T-helper 2 cell (primary cell): ENCODE measurements at regions not wholly inside any gene's neighbourhood (a gene's known extent, or its start where the extent isn't known, plus 50 kb on each side); places are given as distances from the start of the nearest gene placed in this dataset.
A peak's percentile ranks its signal among the peaks of the same experiment; 100 is the strongest.

ENCODE experiments used
- DNase-seq, 5 experiments: peaks; one replicate each; pipeline versions ENCODE4 v3.0.0 to v3.0.0-alpha.2; 2012 to 2022

GRCh38 chr20:11261533-11262000 is 587.8 kb upstream of the JAG1 start:
- no peak for DNase-seq

GRCh38 chr20:11266571-11266970 is 592.8 kb upstream of the JAG1 start:
- DNase-seq = no peak

- no peak for DNase-seq
Measured at GRCh38 chr20:11267131-11267761, 593.4 kb upstream of the JAG1 start.

GRCh38 chr20:11267762-11268335 is 594.0 kb upstream of the JAG1 start:
- DNase-seq = no peak

- no peak for DNase-seq
Measured at GRCh38 chr20:11270566-11270965, 596.8 kb upstream of the JAG1 start.

DNA sequence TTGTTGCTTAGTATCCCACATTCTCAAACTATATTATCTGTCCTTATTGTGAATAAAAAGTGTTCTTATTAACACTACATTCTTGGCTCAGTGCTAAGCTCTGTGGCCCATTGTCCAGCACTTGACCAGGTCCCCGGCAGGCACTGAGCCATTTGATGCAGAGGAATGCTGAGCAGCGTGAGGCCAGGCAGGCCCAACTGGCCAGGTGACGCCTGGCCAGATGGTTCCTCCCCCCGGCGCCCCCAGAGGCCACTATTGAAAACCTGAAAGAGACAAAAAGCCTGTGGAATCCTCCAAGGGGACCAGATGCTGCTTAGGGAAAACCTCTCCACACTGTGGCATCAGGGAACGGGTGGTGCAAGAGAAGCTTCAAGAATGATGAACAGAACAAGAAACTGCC is 597.5 kb upstream of the JAG1 start:
- DNase-seq = no peak

GRCh38 chr20:11271920-11272594 is 598.3 kb upstream of the JAG1 start:
- no peak for DNase-seq

DNA sequence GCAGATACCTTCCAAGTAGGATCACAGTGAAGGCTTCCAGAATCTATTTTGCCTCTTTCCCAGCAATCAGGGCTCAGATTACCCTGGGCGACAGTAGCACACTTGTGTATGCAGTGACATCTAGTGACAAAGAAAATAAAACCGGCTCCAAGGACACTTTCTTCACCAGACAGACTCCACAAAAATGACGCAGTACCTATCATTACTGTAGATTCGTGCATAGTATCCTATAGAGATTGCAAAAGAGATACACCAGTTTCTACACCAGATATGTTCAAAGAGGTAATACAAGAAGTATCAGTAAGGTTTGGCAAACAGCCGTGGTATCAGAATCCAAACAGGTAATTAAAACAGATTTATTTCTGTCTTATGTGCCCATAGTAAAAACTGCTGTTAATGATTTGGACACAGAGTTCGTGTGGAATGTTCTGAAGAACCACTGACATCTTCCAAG is 600.4 kb upstream of the JAG1 start:
- peak in 1 of 5 experiments; percentile 4 for DNase-seq

DNA sequence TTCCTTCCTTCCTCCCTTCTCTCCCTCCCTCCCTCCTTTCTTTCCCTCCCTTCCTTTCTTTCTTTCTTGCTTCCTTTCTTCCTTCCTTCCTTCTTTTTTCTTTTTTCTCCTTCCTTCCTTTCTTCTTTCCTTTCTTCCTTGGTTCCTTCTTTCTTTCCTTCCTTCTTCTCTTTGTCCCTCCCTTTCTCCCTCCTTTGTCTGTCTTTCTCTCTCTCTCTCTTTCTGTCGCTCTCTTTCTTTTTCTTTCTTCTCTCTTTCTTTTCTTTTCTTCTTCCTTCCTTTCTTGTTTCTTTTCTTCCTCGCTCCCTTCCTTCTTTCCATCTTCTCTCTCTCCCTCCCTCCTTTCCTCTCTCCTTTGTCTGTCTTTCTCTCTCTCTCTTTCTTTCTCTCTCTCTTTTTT is 601.9 kb upstream of the JAG1 start:
- no peak for DNase-seq

DNA sequence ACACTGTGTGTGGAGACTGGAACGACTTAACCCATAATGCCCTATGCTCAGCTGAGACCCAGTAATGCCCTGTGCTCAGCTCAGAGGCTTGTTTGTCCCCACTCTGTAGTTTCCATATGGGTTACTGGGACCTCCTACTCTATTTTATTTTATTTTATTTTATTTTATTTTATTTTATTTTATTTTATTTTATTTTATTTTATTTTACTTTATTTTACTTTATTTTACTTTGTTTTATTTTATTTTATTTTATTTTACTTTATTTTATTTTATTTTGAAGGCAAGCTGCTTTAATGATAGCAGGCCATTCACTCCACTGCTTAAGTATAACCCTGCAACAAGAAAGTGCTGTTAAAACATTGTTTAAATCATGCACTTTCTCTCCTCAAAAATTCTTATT is 603.4 kb upstream of the JAG1 start:
- DNase-seq = no peak

DNA sequence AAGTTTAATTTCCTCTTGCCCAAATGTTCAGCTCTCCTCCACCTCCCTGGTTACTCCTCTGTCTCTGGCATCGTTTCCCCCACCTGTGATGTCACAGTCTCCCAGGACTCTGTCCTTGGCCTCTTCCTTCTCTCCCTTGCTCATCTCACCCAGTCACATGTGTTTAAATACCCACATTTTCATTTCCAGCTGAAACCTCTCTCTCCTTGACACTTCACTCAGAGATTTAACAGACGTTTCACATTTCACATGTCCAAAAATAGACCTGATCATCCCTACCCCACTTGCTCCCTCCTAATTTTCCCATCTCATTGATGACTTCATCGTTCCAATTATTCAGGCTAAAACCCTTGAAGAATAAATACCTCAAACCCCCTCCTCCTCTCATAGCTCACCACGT is 604.1 kb upstream of the JAG1 start:
- no peak for DNase-seq

GRCh38 chr20:11278461-11278860 is 604.7 kb upstream of the JAG1 start:
- no peak for DNase-seq

GRCh38 chr20:11281240-11281639 is 607.4 kb upstream of the JAG1 start:
- DNase-seq = no peak

GRCh38 chr20:11281768-11282167 is 608.0 kb upstream of the JAG1 start:
- no peak for DNase-seq

DNA sequence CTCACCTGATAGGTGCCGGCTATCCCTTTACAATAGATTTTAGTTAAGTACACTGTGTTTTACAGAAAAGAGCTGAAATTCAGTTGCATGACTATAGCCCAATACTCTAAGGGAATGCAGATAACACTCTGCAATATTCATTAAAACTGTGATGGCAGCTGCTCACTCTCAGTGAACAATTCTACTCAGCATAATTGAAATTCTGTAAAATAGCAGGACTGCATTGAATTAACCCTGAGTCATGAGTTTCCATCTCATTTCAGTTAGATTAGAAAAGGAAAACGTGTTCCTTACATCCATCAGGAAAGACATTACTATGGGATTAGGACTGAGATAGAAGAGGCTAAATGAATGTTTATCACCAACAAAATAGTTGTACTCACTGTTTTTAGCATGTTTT is 613.3 kb upstream of the JAG1 start:
- no peak for DNase-seq

DNA sequence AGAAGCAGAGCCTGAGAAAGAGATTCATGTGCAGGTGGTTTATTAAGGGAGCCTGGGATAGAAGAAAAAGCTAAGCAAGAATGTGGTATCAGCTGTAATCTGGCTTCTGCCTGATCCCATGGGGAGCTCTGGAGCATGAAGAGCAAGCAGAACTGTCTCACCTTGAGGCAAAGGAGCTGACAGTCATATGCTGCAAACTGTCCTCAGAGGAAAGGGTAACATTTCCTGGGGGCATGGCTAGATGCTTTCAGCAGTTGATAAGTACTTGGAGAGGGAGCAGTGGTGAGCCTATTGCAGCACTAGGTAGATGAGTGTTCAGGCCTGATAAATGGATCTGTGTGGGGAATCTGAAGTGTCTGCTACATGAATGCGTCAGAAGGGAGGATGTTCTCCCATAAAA is 621.5 kb upstream of the BTBD3 start:
- no peak for DNase-seq

DNA sequence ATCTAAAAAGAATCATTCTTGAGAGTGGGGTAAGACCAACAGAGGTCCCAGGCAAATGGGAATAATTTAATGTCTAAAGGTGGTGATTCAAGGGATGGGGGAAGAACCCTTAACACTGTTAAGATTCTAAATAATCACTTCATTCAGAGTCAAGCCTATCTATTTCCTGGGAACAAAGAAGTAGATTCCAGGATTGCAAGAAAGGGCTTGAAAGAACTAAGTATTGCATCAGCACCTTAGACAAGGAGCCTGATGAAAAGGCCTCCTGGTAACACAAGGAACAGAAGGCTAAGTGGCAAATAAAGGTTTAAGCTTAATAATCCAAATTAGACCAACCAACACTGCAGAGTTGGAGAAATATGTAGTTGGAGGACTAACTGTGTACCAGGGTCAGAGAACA is 620.7 kb upstream of the BTBD3 start:
- DNase-seq = no peak

DNA sequence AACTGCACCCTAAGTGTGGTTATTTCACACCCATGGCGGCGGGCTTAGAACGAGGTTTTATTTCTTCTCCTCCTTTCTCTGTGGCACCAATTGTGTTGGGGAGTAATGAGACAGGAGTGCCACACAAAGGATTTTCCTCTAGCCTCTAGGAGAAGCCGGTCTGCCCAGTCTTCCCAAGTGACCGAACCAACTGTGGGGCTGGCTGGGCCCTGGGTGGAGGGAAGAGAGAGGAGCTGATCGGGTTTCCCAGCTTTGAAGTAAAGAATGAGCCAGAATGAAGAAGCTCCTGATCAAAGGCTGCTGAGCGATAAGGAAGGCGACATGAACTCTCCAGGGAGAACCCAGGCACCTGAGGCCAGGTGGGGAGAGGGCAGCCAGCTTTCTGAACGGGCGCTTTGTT is 616.0 kb upstream of the BTBD3 start:
- DNase-seq = no peak

DNA sequence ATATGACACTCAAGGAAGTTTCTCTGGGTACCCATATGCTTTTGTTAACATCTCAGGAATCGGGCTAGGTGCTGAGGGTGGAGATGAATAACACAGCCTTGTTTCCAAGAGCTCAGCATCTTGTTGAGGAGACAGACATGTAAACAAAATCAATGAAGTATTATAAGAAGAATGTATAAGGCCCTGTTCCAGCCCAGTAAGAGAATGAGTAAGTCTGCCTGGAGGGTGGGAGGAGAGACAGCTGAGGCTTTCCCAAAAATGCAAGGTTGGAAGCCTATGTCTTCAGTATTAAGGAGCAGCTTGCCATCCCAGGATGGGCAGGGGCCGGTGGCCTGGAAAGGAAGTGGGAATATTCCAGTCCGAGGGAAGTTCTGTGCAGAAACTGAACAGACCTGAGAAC is 615.3 kb upstream of the BTBD3 start:
- no peak for DNase-seq

DNA sequence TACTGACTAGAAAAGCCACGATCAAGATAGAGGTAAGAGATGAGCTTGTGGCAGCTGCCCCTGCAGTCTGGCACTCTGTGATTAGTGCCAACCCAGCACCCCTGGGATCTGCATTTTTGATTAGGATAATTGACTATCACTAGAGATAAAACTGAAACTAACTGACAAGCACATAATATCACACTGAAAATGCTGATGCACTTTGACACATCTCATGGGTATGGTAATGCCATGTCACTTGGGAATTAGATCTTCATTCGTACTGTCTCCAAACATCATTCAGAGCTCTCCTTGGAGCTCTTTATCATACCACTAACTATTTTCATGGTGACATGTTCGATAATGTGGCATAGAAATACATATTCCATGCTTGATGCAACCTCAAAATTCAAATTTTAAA is 612.9 kb upstream of the BTBD3 start:
- DNase-seq = no peak

- DNase-seq = no peak
Measured at GRCh38 chr20:11305406-11305805, 612.3 kb upstream of the BTBD3 start.

- no peak for DNase-seq
Measured at GRCh38 chr20:11311659-11312224, 606.0 kb upstream of the BTBD3 start.

DNA sequence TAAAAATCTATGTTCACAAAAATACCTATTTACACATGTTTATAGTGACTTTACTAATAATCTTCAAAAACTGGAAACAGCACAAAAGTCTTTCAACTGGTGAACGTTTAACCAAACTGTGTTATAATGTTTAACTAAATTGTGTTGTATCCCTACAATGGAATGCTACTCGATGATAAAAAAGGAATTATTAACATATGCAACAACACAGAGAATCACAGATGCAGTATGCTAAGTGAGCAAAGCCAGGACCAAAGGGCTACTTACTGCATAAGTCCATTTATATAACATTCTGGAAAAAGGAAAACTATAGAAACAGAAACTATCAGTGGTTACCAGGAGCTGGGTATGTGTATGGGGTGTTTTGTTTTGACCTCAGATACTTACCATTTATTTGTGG is 602.2 kb upstream of the BTBD3 start:
- no peak for DNase-seq

DNA sequence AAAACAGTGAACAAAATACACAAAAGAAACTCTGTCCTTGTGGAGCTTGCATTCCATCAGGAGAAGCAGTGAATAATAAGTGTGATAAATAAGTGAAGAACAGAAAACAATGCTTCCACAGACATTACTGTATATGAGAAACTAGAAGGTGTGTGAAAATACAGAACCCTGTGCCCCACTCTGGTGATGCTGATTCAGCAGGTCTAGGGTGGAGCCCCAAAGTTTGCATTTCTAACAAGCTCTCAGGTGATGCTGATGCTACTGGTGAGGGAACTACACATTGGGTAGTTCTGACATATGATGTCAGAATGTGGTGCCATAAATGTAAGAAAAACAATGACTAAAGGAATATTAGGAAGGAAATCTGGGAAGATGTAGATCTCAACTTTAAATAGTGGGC is 601.4 kb upstream of the BTBD3 start:
- DNase-seq = no peak
